ENCODE measurements at regions not wholly inside any gene's neighbourhood (a gene's known extent, or its start where the extent isn't known, plus 50 kb on each side); places are given as distances from the start of the nearest gene placed in this dataset.
A peak's percentile ranks its signal among the peaks of the same experiment; 100 is the strongest.
"Not testable (repeated sequence)": the region's sequence is repeated elsewhere in the genome, so short reads cannot be mapped to it uniquely, and the experiment has no call there.

GRCh38 chr4:143819029-143819428 lies 86.3 kb downstream of the GYPE start:
- DNase-seq (ENCODE audit: low spot score), result no peak

DNA sequence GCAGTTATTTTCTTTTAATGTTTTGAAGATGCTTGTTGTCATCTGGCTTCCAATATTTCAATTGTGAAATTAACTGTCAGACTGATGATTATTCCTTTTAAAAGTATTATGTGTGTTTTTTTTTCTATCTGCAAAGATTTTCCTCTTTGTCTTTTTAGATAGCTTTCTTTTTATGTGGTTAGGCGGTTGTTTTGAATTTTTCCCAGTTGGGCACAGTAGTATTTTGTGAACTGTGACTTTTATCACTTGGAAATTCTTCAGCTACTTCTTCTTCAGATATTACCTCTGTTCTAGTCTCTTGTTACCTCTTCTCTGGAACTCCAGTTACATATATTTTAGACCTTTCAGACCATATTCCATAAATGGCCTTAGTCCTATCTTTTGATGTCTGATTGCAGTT lies 87.5 kb downstream of the GYPE start:
- DNase-seq (ENCODE audit: low spot score), result not testable (repeated sequence)

DNA sequence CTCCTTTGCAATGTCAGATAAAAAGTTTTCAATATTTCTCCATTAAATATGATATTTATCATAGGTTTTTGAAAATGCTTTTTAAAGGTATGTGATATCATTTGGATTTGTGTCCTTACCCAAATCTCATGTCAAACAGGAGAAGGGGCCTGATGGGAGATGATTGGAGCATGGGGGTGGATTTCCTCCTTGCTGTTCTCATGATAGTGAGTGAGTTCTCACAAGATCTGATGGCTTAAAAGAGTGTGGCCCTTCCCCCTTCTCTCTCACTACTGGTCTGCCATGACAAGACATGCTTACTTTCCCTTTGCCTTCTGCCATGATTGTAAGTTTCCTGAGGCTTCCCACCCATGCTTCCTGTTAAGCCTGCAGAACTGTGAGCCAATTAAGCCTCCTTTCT lies 90.0 kb downstream of the GYPE start:
- not testable (repeated sequence) for DNase-seq (ENCODE audit: low spot score)

- not testable (repeated sequence) for DNase-seq (ENCODE audit: low spot score)
Measured at GRCh38 chr4:143813431-143814154, 91.8 kb downstream of the GYPE start.

GRCh38 chr4:143791693-143792092 lies 91.2 kb upstream of the FREM3 start:
- DNase-seq (ENCODE audit: low spot score), result not testable (repeated sequence)

DNA sequence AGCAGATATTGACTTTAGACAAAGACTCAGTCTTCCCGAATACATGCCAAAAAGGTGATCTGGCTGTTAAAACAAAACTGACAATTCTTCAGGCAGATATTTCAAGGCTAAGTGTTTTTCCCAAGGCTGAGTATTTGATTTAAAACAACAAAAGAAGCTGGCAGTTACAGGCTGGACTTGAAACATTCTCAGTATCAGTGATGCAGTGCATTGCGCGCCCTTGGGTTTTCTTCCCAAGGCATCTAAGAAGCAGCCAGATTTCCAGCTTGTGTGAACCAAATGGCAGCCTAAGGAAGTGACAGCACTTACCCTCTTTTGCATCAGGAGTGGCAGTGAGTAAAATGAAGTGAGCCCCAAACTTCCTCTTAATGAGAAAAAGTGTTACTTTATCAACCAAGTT lies 90.0 kb upstream of the FREM3 start:
- DNase-seq (ENCODE audit: low spot score), result not testable (repeated sequence)

GRCh38 chr4:143789618-143790017 lies 89.1 kb upstream of the FREM3 start:
- not testable (repeated sequence) for DNase-seq (ENCODE audit: low spot score)

DNA sequence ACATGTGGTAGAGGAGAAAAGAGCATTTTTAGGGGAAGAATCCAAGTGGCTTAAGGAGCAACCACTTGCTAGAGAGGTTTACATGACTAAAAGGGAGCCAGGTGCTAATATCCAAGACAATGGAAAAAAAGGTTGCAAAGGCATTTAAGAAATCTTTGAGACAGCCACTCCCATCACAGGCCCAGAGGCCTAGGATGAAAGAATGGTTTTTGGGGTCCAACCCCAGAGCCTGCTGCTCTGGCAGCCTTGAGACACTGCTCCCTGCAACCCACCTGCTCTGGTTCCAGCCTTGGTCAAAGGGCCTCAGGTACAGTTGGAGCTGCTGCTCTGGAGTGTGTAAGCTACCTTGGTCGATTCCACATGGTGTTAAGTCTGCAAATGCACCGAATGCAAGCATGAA lies 84.1 kb upstream of the FREM3 start:
- DNase-seq (ENCODE audit: low spot score), result no peak

- no peak for DNase-seq (ENCODE audit: low spot score)
Measured at GRCh38 chr4:143782521-143782920, 82.0 kb upstream of the FREM3 start.

- peak; percentile 32 for DNase-seq (ENCODE audit: low spot score)
Measured at GRCh38 chr4:143773998-143774895, 73.8 kb upstream of the FREM3 start.

DNA sequence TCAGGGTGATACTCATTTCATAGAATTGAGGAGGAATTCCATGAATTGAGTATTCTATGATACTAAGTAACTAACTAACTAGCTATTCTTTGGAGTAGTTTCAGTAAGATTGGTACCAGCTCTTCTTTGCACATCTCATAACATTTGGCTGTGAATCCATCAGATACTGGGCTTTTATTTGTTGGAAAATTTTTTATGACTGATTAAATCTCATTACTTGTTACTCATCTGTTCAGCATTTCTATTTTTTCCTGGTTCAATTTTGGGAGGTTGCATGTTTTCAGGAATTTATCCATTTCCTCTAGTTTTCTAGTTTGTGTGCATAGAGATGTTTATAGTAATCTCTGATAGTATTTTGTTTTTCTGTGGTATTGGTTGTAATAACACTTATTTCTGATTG lies 70.8 kb upstream of the FREM3 start:
- no peak for DNase-seq (ENCODE audit: low spot score)

- peak; percentile 12 for DNase-seq (ENCODE audit: low spot score)
Measured at GRCh38 chr4:143768007-143768591, 67.6 kb upstream of the FREM3 start.

DNA sequence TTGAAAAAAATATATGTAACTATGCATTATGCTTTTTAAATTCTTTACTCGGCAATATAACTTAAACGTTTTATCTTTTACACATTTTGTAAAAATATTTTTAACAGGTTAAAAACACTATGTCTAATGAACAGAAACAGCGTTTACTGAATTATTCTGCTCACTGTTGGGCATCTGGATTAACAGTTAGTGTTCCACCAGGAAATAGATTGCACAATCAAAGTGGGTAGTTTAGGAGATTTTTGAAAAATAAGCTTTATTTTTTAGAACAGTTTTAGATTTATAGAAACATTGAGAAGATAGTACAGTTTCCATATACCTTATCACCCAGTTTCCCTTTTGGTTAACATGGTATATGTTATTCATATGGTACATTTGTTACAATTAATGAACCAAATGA lies 63.1 kb upstream of the FREM3 start:
- no peak for DNase-seq (ENCODE audit: low spot score)

DNA sequence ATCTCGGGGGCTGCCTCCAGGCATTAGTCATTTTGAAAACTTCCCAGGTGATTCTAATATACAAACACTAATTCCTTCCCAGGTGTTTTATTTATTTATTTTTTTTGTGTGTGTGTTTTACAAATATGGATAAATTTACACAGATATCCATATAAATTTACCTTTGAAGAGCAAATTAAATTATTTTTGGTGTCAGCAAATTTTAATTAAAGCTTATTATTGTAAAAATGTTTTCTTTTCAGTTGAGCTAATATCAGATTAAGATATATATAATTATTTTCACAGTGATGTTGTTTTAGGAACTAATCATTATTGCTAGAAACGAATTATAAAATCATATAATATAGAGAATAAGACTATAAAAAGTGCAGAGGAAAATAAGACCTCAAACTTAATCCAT lies 62.0 kb upstream of the FREM3 start:
- DNase-seq (ENCODE audit: low spot score), result no peak
